ENCODE measurements at regions not wholly inside any gene's neighbourhood (a gene's known extent, or its start where the extent isn't known, plus 50 kb on each side); places are given as distances from the start of the nearest gene placed in this dataset.

GRCh38 chr7:1361016-1361755 lies 98.1 kb downstream of the MICALL2 start:
- TF ChIP-seq ZNF8 (CRISPR knock-in tag; IDR thresholded peaks at IDR 0.05) (no peak), OSR1 (CRISPR knock-in tag; IDR thresholded peaks at IDR 0.05) (no peak)
- no peak for ATAC-seq

- no peak for ATAC-seq
- TF ChIP-seq POU6F1 (CRISPR knock-in tag; IDR thresholded peaks at IDR 0.05; ENCODE audit: borderline replicate concordance, low read depth) (no peak), OSR1 (CRISPR knock-in tag; IDR thresholded peaks at IDR 0.05) (no peak), PPARA (CRISPR knock-in tag; IDR thresholded peaks at IDR 0.05; ENCODE audit: borderline replicate concordance) (no peak), PATZ1 (CRISPR knock-in tag; IDR thresholded peaks at IDR 0.05; ENCODE audit: borderline replicate concordance) (no peak), ZNF565 (CRISPR knock-in tag; conservative IDR thresholded peaks at IDR 0.05; ENCODE audit: low read depth) (no peak), ARNTL (CRISPR knock-in tag; IDR thresholded peaks at IDR 0.05; ENCODE audit: borderline replicate concordance, low read depth) (no peak), ZFP30 (CRISPR knock-in tag; IDR thresholded peaks at IDR 0.05) (no peak), TCF4 (CRISPR knock-in tag; IDR thresholded peaks at IDR 0.05; ENCODE audit: borderline replicate concordance) (no peak), RARB (CRISPR knock-in tag; IDR thresholded peaks at IDR 0.05) (no peak), ZNF8 (CRISPR knock-in tag; IDR thresholded peaks at IDR 0.05) (no peak), ZNF70 (CRISPR knock-in tag; IDR thresholded peaks at IDR 0.05) (no peak), TOX (CRISPR knock-in tag; IDR thresholded peaks at IDR 0.05; ENCODE audit: borderline replicate concordance) (no peak), GLIS3 (CRISPR knock-in tag; IDR thresholded peaks at IDR 0.05) (no peak), CSRNP3 (CRISPR knock-in tag; IDR thresholded peaks at IDR 0.05) (no peak), ESRRG (CRISPR knock-in tag; IDR thresholded peaks at IDR 0.05) (no peak), BACH2 (CRISPR knock-in tag; IDR thresholded peaks at IDR 0.05; ENCODE audit: borderline replicate concordance) (no peak), ISL1 (CRISPR knock-in tag; IDR thresholded peaks at IDR 0.05) (no peak), SNAI2 (CRISPR knock-in tag; IDR thresholded peaks at IDR 0.05) (no peak), CSDC2 (CRISPR knock-in tag; IDR thresholded peaks at IDR 0.05) (no peak)
- TF ChIP-seq, protein P1, sequence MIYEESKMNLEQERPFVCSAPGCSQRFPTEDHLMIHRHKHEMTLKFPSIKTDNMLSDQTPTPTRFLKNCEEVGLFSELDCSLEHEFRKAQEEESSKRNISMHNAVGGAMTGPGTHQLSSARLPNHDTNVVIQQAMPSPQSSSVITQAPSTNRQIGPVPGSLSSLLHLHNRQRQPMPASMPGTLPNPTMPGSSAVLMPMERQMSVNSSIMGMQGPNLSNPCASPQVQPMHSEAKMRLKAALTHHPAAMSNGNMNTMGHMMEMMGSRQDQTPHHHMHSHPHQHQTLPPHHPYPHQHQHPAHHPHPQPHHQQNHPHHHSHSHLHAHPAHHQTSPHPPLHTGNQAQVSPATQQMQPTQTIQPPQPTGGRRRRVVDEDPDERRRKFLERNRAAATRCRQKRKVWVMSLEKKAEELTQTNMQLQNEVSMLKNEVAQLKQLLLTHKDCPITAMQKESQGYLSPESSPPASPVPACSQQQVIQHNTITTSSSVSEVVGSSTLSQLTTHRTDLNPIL (CRISPR knock-in tag; IDR thresholded peaks at IDR 0.05; ENCODE audit: low read depth): no peak
These were observed 97.5 kb downstream of the MICALL2 start for GRCh38 chr7:1361756-1362125.

DNA sequence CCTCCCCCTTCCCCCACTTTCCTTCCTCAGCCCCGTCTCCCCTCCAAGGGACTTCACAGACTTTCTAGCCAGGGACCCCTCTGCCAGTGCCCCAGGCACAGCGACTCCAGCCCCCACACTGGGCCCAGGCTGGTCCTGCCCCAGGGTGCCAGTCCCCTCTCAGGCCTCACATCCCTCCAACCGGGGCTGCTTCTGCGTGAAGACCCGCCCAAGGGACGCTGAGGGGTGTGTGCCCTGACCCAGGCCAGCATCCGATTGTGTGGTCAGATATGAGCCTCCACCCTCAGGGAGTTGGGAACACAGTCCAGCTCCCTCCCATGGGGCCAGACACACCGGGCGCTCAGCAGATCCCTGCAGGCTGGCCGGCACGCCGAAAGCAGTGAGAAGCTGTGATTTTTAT lies 97.0 kb downstream of the MICALL2 start:
- ATAC-seq: no peak
- no peak for TF ChIP-seq PPARA (CRISPR knock-in tag; IDR thresholded peaks at IDR 0.05; ENCODE audit: borderline replicate concordance)
- TF ChIP-seq ISL1 (CRISPR knock-in tag; IDR thresholded peaks at IDR 0.05): no peak
- no peak for TF ChIP-seq CSDC2 (CRISPR knock-in tag; IDR thresholded peaks at IDR 0.05)
- TF ChIP-seq ARNTL (CRISPR knock-in tag; IDR thresholded peaks at IDR 0.05; ENCODE audit: borderline replicate concordance, low read depth): no peak
- TF ChIP-seq, protein P1 (CRISPR knock-in tag; IDR thresholded peaks at IDR 0.05; ENCODE audit: low read depth): no peak
- TF ChIP-seq TCF4 (CRISPR knock-in tag; IDR thresholded peaks at IDR 0.05; ENCODE audit: borderline replicate concordance): no peak
- no peak for TF ChIP-seq ZFP3 (CRISPR knock-in tag; IDR thresholded peaks at IDR 0.05)
- TF ChIP-seq ZNF70 (CRISPR knock-in tag; IDR thresholded peaks at IDR 0.05): no peak
- no peak for TF ChIP-seq POU6F1 (CRISPR knock-in tag; IDR thresholded peaks at IDR 0.05; ENCODE audit: borderline replicate concordance, low read depth)
- no peak for TF ChIP-seq ESRRG (CRISPR knock-in tag; IDR thresholded peaks at IDR 0.05)
- TF ChIP-seq RARB (CRISPR knock-in tag; IDR thresholded peaks at IDR 0.05): no peak
- no peak for TF ChIP-seq CSRNP3 (CRISPR knock-in tag; IDR thresholded peaks at IDR 0.05)
- TF ChIP-seq GLIS3 (CRISPR knock-in tag; IDR thresholded peaks at IDR 0.05): no peak
- TF ChIP-seq TOX (CRISPR knock-in tag; IDR thresholded peaks at IDR 0.05; ENCODE audit: borderline replicate concordance): no peak
- TF ChIP-seq ZFP30 (CRISPR knock-in tag; IDR thresholded peaks at IDR 0.05): no peak

All from SK-N-SH treated with all-trans-retinoic acid at 6 μM for 48 hours (cell line).